ENCODE measurements at regions not wholly inside any gene's neighbourhood (a gene's known extent, or its start where the extent isn't known, plus 50 kb on each side); places are given as distances from the start of the nearest gene placed in this dataset.

DNA sequence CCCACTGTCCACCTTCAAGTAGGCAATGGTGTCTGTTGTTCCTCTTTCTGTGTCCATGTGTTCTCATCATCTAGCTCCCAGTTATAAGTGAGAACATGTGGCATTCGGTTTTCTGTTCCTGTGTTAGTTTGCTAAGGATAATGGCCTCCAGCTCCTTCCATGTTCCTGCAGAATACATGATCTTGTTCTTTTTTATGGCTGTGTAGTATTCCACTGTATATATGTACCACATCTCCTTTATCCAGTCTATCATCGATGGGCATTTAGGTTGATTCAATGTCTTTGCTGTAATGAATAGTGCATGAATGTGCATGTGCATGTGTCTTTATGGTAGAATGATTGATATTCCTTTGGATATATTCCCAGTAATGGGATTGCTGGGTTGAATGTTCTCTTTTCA lies 123.3 kb upstream of the LHX5 start:
- TF ChIP-seq, protein P1, sequence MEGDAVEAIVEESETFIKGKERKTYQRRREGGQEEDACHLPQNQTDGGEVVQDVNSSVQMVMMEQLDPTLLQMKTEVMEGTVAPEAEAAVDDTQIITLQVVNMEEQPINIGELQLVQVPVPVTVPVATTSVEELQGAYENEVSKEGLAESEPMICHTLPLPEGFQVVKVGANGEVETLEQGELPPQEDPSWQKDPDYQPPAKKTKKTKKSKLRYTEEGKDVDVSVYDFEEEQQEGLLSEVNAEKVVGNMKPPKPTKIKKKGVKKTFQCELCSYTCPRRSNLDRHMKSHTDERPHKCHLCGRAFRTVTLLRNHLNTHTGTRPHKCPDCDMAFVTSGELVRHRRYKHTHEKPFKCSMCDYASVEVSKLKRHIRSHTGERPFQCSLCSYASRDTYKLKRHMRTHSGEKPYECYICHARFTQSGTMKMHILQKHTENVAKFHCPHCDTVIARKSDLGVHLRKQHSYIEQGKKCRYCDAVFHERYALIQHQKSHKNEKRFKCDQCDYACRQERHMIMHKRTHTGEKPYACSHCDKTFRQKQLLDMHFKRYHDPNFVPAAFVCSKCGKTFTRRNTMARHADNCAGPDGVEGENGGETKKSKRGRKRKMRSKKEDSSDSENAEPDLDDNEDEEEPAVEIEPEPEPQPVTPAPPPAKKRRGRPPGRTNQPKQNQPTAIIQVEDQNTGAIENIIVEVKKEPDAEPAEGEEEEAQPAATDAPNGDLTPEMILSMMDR (IDR thresholded peaks at IDR 0.05), result no peak
- Histone ChIP-seq H3K4me1 (ENCODE audit: insufficient read depth, low read length) (peaks cover 5% of the 10 kb centered on the region), H3K9me3 (ENCODE audit: control insufficient read depth in 1 of 2, insufficient read depth in 1 of 2, low read length in 2 of 2) (peaks cover 0 to 9% of the 10 kb centered on the region in 2 experiments), H3K36me3 (ENCODE audit: insufficient read depth, low read length) (no peaks in the 10 kb centered on the region), H3K27ac (ENCODE audit: low read depth in 1 of 2, low read length in 2 of 2) (no peak overlapping the region), H3K4me3 (ENCODE audit: low read length) (no peak overlapping the region), H3K27me3 (ENCODE audit: control insufficient read depth in 1 of 2, insufficient read depth in 2 of 2, low read length in 2 of 2) (peaks cover 9 to 14% of the 10 kb centered on the region in 2 experiments)
- H3K4me3 Mint-ChIP-seq, result no peak overlapping the region
- H3K27me3 Mint-ChIP-seq, result peaks cover 65% of the 10 kb centered on the region
- intact Hi-C loops (cut with DNase I, micrococcal nuclease), result loop anchor here in 1 of 2 experiments (5.0 kb wide), 1 partner anchor 1012 kb away; no protein-coding TSS in a partner anchor
- peaks cover 5% of the 10 kb centered on the region for H3K9me3 Mint-ChIP-seq
- POLR2A ChIA-PET, result no interaction called here
- H3K36me3 Mint-ChIP-seq (ENCODE audit: low read depth), result no peaks in the 10 kb centered on the region
- no peak overlapping the region for H3K27ac Mint-ChIP-seq
- ATAC-seq (ENCODE audit: poor library complexity), result no peak
- peaks cover 3% of the 10 kb centered on the region for H3K4me1 Mint-ChIP-seq (ENCODE audit: low read depth)
- DNase-seq, result no peak
- CTCF ChIA-PET, result no interaction called here

DNA sequence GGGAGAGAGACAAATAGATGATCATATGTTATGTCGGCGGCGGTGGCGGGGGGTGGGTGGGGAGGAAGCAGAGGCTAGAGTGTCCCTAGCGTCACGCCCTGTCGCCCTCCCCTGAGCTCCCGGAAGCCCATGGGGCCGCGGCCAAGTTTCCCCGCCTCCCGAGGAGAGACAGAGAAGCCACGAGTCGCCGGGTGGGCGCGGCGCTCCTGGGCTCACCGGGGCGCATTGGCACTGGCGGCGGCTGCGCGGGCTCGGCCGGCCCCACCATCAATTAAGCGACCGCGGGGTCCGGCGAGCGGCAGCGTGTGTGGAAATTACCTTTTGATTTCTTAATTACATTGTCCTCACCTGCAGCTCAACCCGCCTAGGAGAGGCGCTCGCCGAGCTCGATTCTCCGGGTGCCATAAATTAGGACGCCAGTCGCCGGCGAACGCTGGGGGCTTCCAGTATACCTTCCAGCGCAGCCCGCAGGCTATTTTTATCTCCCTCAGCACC lies 119.9 kb upstream of the LHX5 start:
- ATAC-seq (ENCODE audit: poor library complexity) (no peak), DNase-seq (no peak)
- no peak overlapping the region for H3K27ac Mint-ChIP-seq
- TF ChIP-seq, protein P1 (IDR thresholded peaks at IDR 0.05), result no peak
- H3K27me3 ChIP-seq (ENCODE audit: control insufficient read depth in 1 of 2, insufficient read depth in 2 of 2, low read length in 2 of 2), result peaks cover 18 to 20% of the 10 kb centered on the region in 2 experiments
- ChIA-PET POLR2A (no interaction called here), CTCF (no interaction called here)
- peaks cover 5% of the 10 kb centered on the region for H3K4me1 ChIP-seq (ENCODE audit: insufficient read depth, low read length)
- H3K4me1 Mint-ChIP-seq (ENCODE audit: low read depth), result peaks cover 3% of the 10 kb centered on the region
- H3K9me3 Mint-ChIP-seq, result peaks cover 7% of the 10 kb centered on the region
- H3K36me3 Mint-ChIP-seq (ENCODE audit: low read depth), result no peaks in the 10 kb centered on the region
- H3K36me3 ChIP-seq (ENCODE audit: insufficient read depth, low read length), result no peaks in the 10 kb centered on the region
- no peak overlapping the region for H3K4me3 ChIP-seq (ENCODE audit: low read length)
- intact Hi-C loops (cut with DNase I, micrococcal nuclease), result loop anchor here in 1 of 2 experiments (5.0 kb wide), 1 partner anchor 1016 kb away; no protein-coding TSS in a partner anchor
- H3K9me3 ChIP-seq (ENCODE audit: control insufficient read depth in 1 of 2, insufficient read depth in 1 of 2, low read length in 2 of 2), result peaks cover 0 to 14% of the 10 kb centered on the region in 2 experiments
- H3K27me3 Mint-ChIP-seq, result peaks cover 69% of the 10 kb centered on the region
- no peak overlapping the region for H3K4me3 Mint-ChIP-seq
- H3K27ac ChIP-seq (ENCODE audit: low read depth in 1 of 2, low read length in 2 of 2), result no peak overlapping the region

DNA sequence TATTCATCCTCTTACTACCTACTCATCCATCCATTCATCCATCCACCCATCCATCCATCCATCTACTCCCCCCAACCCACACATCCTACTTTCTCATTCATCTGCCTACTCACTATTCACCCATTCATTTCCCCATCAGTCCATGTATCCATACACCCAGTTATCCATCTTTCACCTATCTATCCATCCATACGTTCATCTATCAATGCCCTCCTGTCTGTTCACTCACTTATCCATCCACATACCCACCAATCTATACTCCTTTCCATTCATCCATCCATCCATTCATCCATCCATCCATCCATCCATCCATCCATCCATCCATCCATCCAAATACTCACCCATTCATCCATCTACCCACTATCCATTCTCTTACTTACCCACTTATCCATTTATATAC lies 117.8 kb upstream of the LHX5 start:
- DNase-seq (no peak), ATAC-seq (ENCODE audit: poor library complexity) (no peak)
- H3K27me3 ChIP-seq (ENCODE audit: control insufficient read depth in 1 of 2, insufficient read depth in 2 of 2, low read length in 2 of 2), result peaks cover 18 to 20% of the 10 kb centered on the region in 2 experiments
- no peak overlapping the region for H3K4me3 ChIP-seq (ENCODE audit: low read length)
- peaks cover 5% of the 10 kb centered on the region for H3K4me1 ChIP-seq (ENCODE audit: insufficient read depth, low read length)
- H3K27ac Mint-ChIP-seq, result no peak overlapping the region
- TF ChIP-seq, protein P1 (IDR thresholded peaks at IDR 0.05), result no peak
- no peak overlapping the region for H3K4me3 Mint-ChIP-seq
- no peaks in the 10 kb centered on the region for H3K36me3 Mint-ChIP-seq (ENCODE audit: low read depth)
- CTCF ChIA-PET, result no interaction called here
- no peaks in the 10 kb centered on the region for H3K36me3 ChIP-seq (ENCODE audit: insufficient read depth, low read length)
- H3K27me3 Mint-ChIP-seq, result peaks cover 68% of the 10 kb centered on the region
- intact Hi-C loops (cut with DNase I, micrococcal nuclease), result no loop called here
- H3K9me3 ChIP-seq (ENCODE audit: control insufficient read depth in 1 of 2, insufficient read depth in 1 of 2, low read length in 2 of 2), result peaks cover 0 to 11% of the 10 kb centered on the region in 2 experiments
- no peak overlapping the region for H3K27ac ChIP-seq (ENCODE audit: low read depth in 1 of 2, low read length in 2 of 2)
- peaks cover 3% of the 10 kb centered on the region for H3K4me1 Mint-ChIP-seq (ENCODE audit: low read depth)
- POLR2A ChIA-PET, result no interaction called here
- H3K9me3 Mint-ChIP-seq, result peaks cover 4% of the 10 kb centered on the region
